Liver (tissue), 8 donors: ENCODE measurements at regions not wholly inside any gene's neighbourhood (a gene's known extent, or its start where the extent isn't known, plus 50 kb on each side); places are given as distances from the start of the nearest gene placed in this dataset.

Experiments used
- DNase-seq: peaks from one replicate; pipeline ENCODE4 v3.0.0-alpha.2; 2017; ENCODE audit warnings: low spot score
- H3K27ac ChIP-seq, 2 donors: one replicate each; pipeline ENCODE4 v1.7.0; 2013; ENCODE audit warnings: inconsistent platforms in 2 of 2, low read length in 2 of 2, control low read depth in 1 of 2, low read depth in 1 of 2, mild to moderate bottlenecking in 1 of 2
- H3K27me3 ChIP-seq, 4 donors: one replicate each; pipeline versions ENCODE4 v1.6.1 to v1.7.0; 2013; ENCODE audit warnings: low read length in 3 of 4, inconsistent platforms in 1 of 4, mild to moderate bottlenecking in 1 of 4, moderate library complexity in 1 of 4; ENCODE audit not compliant: control insufficient read depth in 4 of 4, insufficient read depth in 4 of 4
- H3K36me3 ChIP-seq, 4 donors: one replicate each; pipeline versions ENCODE4 v1.6.1 to v1.7.0; 2013; ENCODE audit warnings: low read length in 3 of 4, mild to moderate bottlenecking in 3 of 4, low read depth in 1 of 4, moderate library complexity in 1 of 4; ENCODE audit not compliant: control insufficient read depth in 4 of 4, insufficient read depth in 3 of 4
- H3K4me1 ChIP-seq, 4 donors: one replicate each; pipeline versions ENCODE4 v1.6.1 to v1.7.0; 2013; ENCODE audit warnings: low read length in 3 of 4, mild to moderate bottlenecking in 3 of 4, moderate library complexity in 1 of 4; ENCODE audit not compliant: control insufficient read depth in 4 of 4, insufficient read depth in 4 of 4
- H3K4me3 ChIP-seq, 3 donors: one replicate each; pipeline versions ENCODE4 v1.6.1 to v1.7.0; 2013; ENCODE audit warnings: low read length in 3 of 3, control low read depth in 1 of 3, low read depth in 1 of 3, mild to moderate bottlenecking in 1 of 3
- H3K9ac ChIP-seq, 2 donors: one replicate each; pipeline ENCODE4 v1.7.0; 2013; ENCODE audit warnings: low read length in 2 of 2, mild to moderate bottlenecking in 2 of 2, moderate library complexity in 2 of 2, control low read depth in 1 of 2, low read depth in 1 of 2
- H3K9me3 ChIP-seq, 4 donors: one replicate each; pipeline versions ENCODE4 v1.6.1 to v1.7.0; 2013; ENCODE audit warnings: low read length in 3 of 4; ENCODE audit not compliant: control insufficient read depth in 4 of 4
- EGR1 ChIP-seq, 2 donors: IDR thresholded peaks; 2 replicates each; pipeline ENCODE4 v1.6.1; 2016 to 2018; ENCODE audit warnings: antibody characterized with exemption in 2 of 2, low read depth in 2 of 2
- FOXA1 ChIP-seq: IDR thresholded peaks from 2 replicates; pipeline ENCODE4 v1.6.1; 2016; ENCODE audit warnings: antibody characterized with exemption
- FOXA2 ChIP-seq: IDR thresholded peaks from 2 replicates; pipeline ENCODE4 v1.6.1; 2016; ENCODE audit warnings: antibody characterized with exemption
- GABPA ChIP-seq, 2 donors: IDR thresholded peaks in 1 of 2; conservative IDR thresholded peaks in 1 of 2; 2 replicates each; pipeline ENCODE4 v1.6.1; 2016; ENCODE audit warnings: antibody characterized with exemption in 2 of 2, mild to moderate bottlenecking in 1 of 2, moderate library complexity in 1 of 2
- HNF4A ChIP-seq, 2 donors: conservative IDR thresholded peaks; 2 replicates each; pipeline ENCODE4 v1.6.1; 2016; ENCODE audit warnings: antibody characterized with exemption in 2 of 2, mild to moderate bottlenecking in 2 of 2
- HNF4G ChIP-seq: IDR thresholded peaks from 2 replicates; pipeline ENCODE4 v1.6.1; 2016; ENCODE audit warnings: antibody characterized with exemption
- JUND ChIP-seq, 2 donors: IDR thresholded peaks; 2 replicates each; pipeline ENCODE4 v1.6.1; 2016; ENCODE audit warnings: antibody characterized with exemption in 2 of 2
- NR2F2 ChIP-seq: IDR thresholded peaks from 2 replicates; pipeline ENCODE4 v1.6.1; 2016; ENCODE audit warnings: antibody characterized with exemption
- RXRA ChIP-seq, 2 donors: IDR thresholded peaks; 2 replicates each; pipeline ENCODE4 v1.6.1; 2017 to 2018; ENCODE audit warnings: antibody characterized with exemption in 2 of 2, mild to moderate bottlenecking in 1 of 2
- SP1 ChIP-seq: IDR thresholded peaks from 2 replicates; pipeline ENCODE4 v1.6.1; 2018; ENCODE audit warnings: antibody characterized with exemption, mild to moderate bottlenecking
- TAF1 ChIP-seq: conservative IDR thresholded peaks from 2 replicates; pipeline ENCODE4 v1.6.1; 2016; ENCODE audit warnings: antibody characterized with exemption, mild to moderate bottlenecking
- YY1 ChIP-seq: IDR thresholded peaks from 2 replicates; pipeline ENCODE4 v1.6.1; 2016; ENCODE audit warnings: antibody characterized with exemption, mild to moderate bottlenecking
- whole genome bisulfite sequencing: extraction: QIAGEN DNeasy Blood & Tissue Kit; methylation state at CpG from one replicate; pipeline ENCODE4 v1.1.7; 2013; 5-methylcytosine and 5-hydroxymethylcytosine counted together
- TF ChIP-seq, protein P1 (sequence below): IDR thresholded peaks from 2 replicates; pipeline ENCODE4 v1.6.1; 2016; ENCODE audit warnings: antibody characterized with exemption, mild to moderate bottlenecking
- TF ChIP-seq, protein P2 (sequence below): IDR thresholded peaks from 2 replicates; pipeline ENCODE4 v1.6.1; 2016; ENCODE audit warnings: antibody characterized with exemption
- TF ChIP-seq, protein P3 (sequence below): fragments of 150-350 bp; IDR thresholded peaks from 2 replicates; pipeline ENCODE4 v1.5.1; 2017; ENCODE audit warnings: improper control_type of control experiment, low read depth, low read length; ENCODE audit not compliant: missing input control
- TF ChIP-seq, protein P4 (sequence below): IDR thresholded peaks from 2 replicates; pipeline ENCODE4 v1.6.1; 2016; ENCODE audit warnings: antibody characterized with exemption
- donor health status: healthy.
- donor health status: healthy.
- donor health status: healthy.
- donor health status: healthy.
- donor health status: healthy.

DNA sequence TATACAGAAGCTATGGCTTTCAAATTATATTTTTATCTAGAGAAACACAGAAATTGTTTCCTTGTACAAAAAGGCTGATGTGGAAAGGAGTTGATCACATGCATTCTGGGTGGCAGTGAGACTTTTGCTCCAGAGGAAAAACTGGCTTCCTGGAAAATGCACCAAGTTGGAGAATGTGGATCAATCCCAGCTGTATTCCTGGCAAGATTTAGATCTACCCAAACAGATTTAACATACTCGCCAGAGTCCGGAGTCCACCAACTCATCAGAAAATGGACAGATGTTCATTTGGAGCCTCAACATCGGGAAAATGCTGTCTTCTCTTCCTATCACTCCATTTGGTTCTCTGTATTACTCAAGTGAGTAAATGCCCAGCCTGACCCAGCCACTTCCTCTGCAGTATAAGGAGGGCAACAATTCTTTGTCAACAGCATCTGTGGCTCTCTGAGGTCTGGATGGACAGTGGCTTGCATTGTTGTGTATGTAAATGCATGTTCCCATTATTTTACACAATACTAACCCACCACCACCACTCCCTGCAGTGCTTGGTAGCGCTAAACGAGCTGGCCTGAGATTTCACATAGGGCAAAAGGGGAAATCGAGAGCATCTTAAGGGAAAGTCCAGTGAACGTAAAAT is 226.2 kb upstream of the IRF2BP2 start (continued):
- TF ChIP-seq, protein P1, sequence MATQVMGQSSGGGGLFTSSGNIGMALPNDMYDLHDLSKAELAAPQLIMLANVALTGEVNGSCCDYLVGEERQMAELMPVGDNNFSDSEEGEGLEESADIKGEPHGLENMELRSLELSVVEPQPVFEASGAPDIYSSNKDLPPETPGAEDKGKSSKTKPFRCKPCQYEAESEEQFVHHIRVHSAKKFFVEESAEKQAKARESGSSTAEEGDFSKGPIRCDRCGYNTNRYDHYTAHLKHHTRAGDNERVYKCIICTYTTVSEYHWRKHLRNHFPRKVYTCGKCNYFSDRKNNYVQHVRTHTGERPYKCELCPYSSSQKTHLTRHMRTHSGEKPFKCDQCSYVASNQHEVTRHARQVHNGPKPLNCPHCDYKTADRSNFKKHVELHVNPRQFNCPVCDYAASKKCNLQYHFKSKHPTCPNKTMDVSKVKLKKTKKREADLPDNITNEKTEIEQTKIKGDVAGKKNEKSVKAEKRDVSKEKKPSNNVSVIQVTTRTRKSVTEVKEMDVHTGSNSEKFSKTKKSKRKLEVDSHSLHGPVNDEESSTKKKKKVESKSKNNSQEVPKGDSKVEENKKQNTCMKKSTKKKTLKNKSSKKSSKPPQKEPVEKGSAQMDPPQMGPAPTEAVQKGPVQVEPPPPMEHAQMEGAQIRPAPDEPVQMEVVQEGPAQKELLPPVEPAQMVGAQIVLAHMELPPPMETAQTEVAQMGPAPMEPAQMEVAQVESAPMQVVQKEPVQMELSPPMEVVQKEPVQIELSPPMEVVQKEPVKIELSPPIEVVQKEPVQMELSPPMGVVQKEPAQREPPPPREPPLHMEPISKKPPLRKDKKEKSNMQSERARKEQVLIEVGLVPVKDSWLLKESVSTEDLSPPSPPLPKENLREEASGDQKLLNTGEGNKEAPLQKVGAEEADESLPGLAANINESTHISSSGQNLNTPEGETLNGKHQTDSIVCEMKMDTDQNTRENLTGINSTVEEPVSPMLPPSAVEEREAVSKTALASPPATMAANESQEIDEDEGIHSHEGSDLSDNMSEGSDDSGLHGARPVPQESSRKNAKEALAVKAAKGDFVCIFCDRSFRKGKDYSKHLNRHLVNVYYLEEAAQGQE: peak; percentile 45
- peak; percentile 97 for TF ChIP-seq SP1
- TF ChIP-seq, protein P2, sequence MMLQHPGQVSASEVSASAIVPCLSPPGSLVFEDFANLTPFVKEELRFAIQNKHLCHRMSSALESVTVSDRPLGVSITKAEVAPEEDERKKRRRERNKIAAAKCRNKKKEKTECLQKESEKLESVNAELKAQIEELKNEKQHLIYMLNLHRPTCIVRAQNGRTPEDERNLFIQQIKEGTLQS: peak; percentile 23
- no peak for TF ChIP-seq NR2F2

DNA sequence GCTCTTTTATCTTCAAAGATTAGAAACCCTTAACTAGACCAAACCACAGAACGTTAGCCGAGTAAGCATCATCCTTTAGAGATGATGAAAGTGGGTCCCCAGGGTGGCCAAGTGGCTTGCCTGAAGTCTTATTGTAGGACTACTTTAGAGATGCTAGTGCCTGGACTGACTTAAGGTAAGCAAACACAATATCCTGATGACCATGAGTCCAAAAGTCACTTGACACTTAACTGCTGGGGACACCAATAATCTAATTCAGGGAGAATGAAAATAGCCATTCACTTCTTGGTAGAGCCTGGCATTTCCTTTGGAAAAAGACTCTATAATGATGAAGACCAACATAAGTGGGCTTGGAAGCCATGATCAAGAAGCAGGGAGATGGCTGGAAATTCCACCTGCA is 225.3 kb upstream of the IRF2BP2 start:
- no peak for DNase-seq
- H3K4me1 ChIP-seq: peaks cover 4 to 18% (median 13%) of the 10 kb centered on the region in 4 donors
- no peaks in the 10 kb centered on the region for H3K36me3 ChIP-seq
- TF ChIP-seq, protein P3, sequence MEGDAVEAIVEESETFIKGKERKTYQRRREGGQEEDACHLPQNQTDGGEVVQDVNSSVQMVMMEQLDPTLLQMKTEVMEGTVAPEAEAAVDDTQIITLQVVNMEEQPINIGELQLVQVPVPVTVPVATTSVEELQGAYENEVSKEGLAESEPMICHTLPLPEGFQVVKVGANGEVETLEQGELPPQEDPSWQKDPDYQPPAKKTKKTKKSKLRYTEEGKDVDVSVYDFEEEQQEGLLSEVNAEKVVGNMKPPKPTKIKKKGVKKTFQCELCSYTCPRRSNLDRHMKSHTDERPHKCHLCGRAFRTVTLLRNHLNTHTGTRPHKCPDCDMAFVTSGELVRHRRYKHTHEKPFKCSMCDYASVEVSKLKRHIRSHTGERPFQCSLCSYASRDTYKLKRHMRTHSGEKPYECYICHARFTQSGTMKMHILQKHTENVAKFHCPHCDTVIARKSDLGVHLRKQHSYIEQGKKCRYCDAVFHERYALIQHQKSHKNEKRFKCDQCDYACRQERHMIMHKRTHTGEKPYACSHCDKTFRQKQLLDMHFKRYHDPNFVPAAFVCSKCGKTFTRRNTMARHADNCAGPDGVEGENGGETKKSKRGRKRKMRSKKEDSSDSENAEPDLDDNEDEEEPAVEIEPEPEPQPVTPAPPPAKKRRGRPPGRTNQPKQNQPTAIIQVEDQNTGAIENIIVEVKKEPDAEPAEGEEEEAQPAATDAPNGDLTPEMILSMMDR: no peak
- no peak for TF ChIP-seq JUND (IDR thresholded peaks at IDR 0.05)
- TF ChIP-seq GABPA (IDR thresholded peaks at IDR 0.05 in 1 of 2, conservative IDR thresholded peaks at IDR 0.05 in 1 of 2): no peak
- peak; percentile 53 to 57 for TF ChIP-seq HNF4A (conservative IDR thresholded peaks at IDR 0.05)
- no peaks in the 10 kb centered on the region for H3K27me3 ChIP-seq
- WGBS: 70% methylated on average over 2 of the region's 2 CpGs
- H3K9ac ChIP-seq: no peak overlapping the region
- H3K9me3 ChIP-seq: no peaks in the 10 kb centered on the region
- H3K4me3 ChIP-seq: no peak overlapping the region
- H3K27ac ChIP-seq: peak overlapping the region; percentile 72 to 82

DNA sequence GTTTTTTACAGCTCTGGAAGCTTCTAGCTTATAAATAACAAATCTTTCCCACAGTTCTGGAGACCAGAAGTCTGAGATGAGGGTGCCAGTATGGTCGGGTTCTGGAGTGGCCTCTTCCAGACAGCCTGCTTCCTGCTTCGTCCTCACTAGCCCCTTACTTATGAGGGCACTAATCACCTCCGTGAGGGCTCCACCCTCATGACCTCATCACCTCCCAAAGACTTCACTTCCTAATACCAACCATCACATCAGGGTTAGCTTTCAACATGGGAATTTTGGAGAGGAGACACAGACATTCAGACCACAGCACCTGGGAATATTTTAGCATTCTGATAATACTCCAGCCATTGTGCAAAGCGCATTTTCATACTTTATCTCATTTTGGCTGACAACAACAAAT is 223.7 kb upstream of the IRF2BP2 start:
- H3K9ac ChIP-seq: no peak overlapping the region
- no peak overlapping the region for H3K27ac ChIP-seq
- 93% methylated on average over 4 of the region's 4 CpGs for WGBS
- peaks cover 4 to 18% (median 13%) of the 10 kb centered on the region in 4 donors for H3K4me1 ChIP-seq
- no peaks in the 10 kb centered on the region for H3K9me3 ChIP-seq
- DNase-seq: no peak
- no peaks in the 10 kb centered on the region for H3K36me3 ChIP-seq
- H3K27me3 ChIP-seq: no peaks in the 10 kb centered on the region
- no peak overlapping the region for H3K4me3 ChIP-seq
- TF ChIP-seq RXRA (IDR thresholded peaks at IDR 0.05) (no peak), JUND (IDR thresholded peaks at IDR 0.05) (no peak), EGR1 (IDR thresholded peaks at IDR 0.05; ENCODE audit: low read depth in 2 of 2) (no peak), GABPA (IDR thresholded peaks at IDR 0.05 in 1 of 2, conservative IDR thresholded peaks at IDR 0.05 in 1 of 2) (no peak), HNF4A (conservative IDR thresholded peaks at IDR 0.05) (no peak), HNF4G (no peak), YY1 (no peak), SP1 (no peak), NR2F2 (no peak), FOXA1 (no peak), TAF1 (no peak), FOXA2 (no peak)
- TF ChIP-seq, protein P1: no peak
- TF ChIP-seq, protein P3: no peak
- TF ChIP-seq, protein P4, sequence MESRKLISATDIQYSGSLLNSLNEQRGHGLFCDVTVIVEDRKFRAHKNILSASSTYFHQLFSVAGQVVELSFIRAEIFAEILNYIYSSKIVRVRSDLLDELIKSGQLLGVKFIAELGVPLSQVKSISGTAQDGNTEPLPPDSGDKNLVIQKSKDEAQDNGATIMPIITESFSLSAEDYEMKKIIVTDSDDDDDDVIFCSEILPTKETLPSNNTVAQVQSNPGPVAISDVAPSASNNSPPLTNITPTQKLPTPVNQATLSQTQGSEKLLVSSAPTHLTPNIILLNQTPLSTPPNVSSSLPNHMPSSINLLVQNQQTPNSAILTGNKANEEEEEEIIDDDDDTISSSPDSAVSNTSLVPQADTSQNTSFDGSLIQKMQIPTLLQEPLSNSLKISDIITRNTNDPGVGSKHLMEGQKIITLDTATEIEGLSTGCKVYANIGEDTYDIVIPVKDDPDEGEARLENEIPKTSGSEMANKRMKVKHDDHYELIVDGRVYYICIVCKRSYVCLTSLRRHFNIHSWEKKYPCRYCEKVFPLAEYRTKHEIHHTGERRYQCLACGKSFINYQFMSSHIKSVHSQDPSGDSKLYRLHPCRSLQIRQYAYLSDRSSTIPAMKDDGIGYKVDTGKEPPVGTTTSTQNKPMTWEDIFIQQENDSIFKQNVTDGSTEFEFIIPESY: no peak
